ENCODE measurements at regions not wholly inside any gene's neighbourhood (a gene's known extent, or its start where the extent isn't known, plus 50 kb on each side); places are given as distances from the start of the nearest gene placed in this dataset.

DNA sequence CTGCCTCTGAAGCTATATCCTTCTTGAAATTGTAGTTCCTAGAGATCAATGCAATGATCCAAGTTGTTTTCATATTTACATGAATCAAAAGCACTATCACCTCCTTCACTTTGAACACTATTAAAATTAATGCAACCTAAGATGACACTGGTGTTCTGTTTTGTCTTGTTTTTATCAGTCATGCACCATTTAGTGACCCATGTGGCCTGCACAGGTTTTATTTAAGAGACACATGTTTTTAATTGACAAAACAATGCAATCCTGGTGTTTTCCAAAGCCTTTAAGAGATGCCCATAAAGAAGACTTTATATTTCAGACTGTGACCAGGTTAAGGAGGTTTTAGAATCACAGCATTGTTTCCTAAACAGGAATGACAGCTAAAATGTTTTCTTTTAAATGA, 177.5 kb downstream of the FAM181B start:
- Histone ChIP-seq H3K27ac (no peak overlapping the region), H3K4me1 (no peaks in the 10 kb centered on the region), H3K9me3 (no peaks in the 10 kb centered on the region), H3K27me3 (no peaks in the 10 kb centered on the region), H3K36me3 (ENCODE audit: low read depth, missing control alignments) (no peaks in the 10 kb centered on the region), H3K4me3 (no peak overlapping the region)
- intact Hi-C loops (cut with DNase I; ENCODE audit: low total_unique reads), result no loop called here
- TF ChIP-seq, protein P1, sequence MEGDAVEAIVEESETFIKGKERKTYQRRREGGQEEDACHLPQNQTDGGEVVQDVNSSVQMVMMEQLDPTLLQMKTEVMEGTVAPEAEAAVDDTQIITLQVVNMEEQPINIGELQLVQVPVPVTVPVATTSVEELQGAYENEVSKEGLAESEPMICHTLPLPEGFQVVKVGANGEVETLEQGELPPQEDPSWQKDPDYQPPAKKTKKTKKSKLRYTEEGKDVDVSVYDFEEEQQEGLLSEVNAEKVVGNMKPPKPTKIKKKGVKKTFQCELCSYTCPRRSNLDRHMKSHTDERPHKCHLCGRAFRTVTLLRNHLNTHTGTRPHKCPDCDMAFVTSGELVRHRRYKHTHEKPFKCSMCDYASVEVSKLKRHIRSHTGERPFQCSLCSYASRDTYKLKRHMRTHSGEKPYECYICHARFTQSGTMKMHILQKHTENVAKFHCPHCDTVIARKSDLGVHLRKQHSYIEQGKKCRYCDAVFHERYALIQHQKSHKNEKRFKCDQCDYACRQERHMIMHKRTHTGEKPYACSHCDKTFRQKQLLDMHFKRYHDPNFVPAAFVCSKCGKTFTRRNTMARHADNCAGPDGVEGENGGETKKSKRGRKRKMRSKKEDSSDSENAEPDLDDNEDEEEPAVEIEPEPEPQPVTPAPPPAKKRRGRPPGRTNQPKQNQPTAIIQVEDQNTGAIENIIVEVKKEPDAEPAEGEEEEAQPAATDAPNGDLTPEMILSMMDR (IDR thresholded peaks at IDR 0.05), result no peak
- TF ChIP-seq POLR2A (IDR thresholded peaks at IDR 0.05), result no peak
- no peak for DNase-seq

DNA sequence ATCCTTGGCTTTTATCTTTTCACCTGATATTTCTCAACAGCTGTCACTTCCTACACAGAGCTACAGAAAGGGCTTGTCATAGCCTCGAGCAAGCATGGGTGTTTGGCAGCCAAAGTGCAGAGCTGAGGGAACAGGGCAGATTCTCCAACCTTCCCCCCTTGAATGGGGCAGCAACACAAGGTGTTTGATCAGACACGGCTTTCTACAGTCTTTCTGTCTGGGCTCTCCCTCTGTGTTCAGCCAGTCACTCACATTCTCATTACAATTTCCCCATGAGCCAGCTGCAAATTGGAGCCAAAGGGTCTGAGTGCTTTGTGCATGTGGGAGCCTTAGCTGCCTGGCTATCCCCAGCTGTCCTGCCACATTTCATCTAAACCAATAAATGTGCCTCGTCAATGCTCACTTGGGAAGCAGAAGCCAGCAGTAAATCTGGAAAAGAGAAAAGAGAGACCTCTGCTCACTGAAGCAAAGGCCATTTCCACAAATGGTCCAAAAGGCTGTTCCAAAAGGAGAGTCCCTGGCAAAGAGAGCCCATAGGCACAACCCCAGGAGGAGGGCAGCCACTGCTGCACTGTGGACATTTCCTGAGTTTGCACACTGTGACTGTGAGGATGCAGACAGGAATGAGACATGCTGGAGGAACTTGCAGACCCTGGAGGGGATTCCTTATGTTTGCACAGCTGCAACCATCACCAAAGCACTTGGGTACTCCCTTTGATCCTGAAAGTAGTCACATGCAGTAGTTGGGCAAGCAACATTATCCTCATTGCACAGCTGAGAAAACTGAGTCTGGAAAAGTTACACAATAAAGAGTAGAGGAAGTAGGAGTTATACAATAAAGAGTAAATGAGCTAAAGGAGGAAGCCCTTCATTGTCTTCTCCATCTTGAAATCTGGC, 186.8 kb downstream of the FAM181B start:
- 26 to 44% methylated on average over 2 to 3 of the region's 3 CpGs for WGBS, 2 donors
- Histone ChIP-seq H3K36me3 (ENCODE audit: low read depth, missing control alignments) (no peaks in the 10 kb centered on the region), H3K4me1 (no peaks in the 10 kb centered on the region), H3K9me3 (no peaks in the 10 kb centered on the region), H3K4me3 (no peak overlapping the region), H3K27ac (no peak overlapping the region), H3K27me3 (no peaks in the 10 kb centered on the region)
- DNase-seq, result no peak
- TF ChIP-seq, protein P1 (IDR thresholded peaks at IDR 0.05), result no peak
- TF ChIP-seq POLR2A (IDR thresholded peaks at IDR 0.05), result no peak
- intact Hi-C loops (cut with DNase I; ENCODE audit: low total_unique reads), result no loop called here

DNA sequence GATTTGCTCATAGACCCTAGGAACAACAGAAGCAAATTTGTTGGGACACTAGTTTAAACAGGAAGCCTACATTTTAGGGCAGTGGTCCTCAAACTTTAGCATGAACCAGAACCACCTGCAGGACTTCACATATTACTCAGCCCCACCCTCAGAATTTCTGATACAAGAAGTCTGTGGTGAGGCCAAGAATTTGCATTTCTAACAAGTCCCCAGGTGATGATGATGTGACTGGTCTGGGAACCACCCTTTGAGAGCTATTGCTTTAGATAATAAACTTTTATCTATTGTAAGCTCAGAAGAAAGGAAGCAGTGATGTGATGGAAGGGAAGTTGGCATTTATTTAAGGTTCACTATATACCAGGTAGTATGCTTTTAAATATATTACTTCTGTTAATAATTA, 194.0 kb downstream of the FAM181B start:
- H3K27ac ChIP-seq, result no peak overlapping the region
- no peaks in the 10 kb centered on the region for H3K36me3 ChIP-seq (ENCODE audit: low read depth, missing control alignments)
- H3K4me1 ChIP-seq, result no peaks in the 10 kb centered on the region
- no peaks in the 10 kb centered on the region for H3K27me3 ChIP-seq
- TF ChIP-seq, protein P1 (IDR thresholded peaks at IDR 0.05), result no peak
- no peak for TF ChIP-seq POLR2A (IDR thresholded peaks at IDR 0.05)
- no peak for DNase-seq
- no peak overlapping the region for H3K4me3 ChIP-seq
- intact Hi-C loops (cut with DNase I; ENCODE audit: low total_unique reads), result no loop called here
- H3K9me3 ChIP-seq, result no peaks in the 10 kb centered on the region

DNA sequence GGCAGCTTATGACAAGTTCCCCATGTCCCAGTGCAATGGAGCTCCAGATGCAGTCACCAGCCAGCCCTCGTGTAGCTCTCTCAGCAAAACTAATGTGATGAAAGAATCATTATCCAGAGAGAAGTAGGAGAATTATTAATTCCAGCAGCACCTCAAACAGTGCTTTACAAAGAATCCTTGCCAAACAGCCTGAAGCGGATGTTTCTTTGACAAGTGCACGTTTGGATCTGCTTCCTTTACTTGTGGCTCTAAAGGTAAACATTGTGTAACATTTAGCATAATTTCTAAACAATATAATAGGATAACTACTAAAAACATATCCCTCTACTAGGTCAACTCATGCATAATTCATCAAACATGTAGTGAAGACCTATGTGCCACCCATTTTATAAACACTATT, 197.0 kb downstream of the FAM181B start:
- intact Hi-C loops (cut with DNase I; ENCODE audit: low total_unique reads), result no loop called here
- Histone ChIP-seq H3K4me1 (no peaks in the 10 kb centered on the region), H3K27me3 (no peaks in the 10 kb centered on the region), H3K36me3 (ENCODE audit: low read depth, missing control alignments) (no peaks in the 10 kb centered on the region), H3K27ac (no peak overlapping the region), H3K4me3 (no peak overlapping the region), H3K9me3 (no peaks in the 10 kb centered on the region)
- DNase-seq, result no peak
- 92% methylated on average over 3 of the region's 3 CpGs for WGBS, 2 donors
- TF ChIP-seq, protein P1 (IDR thresholded peaks at IDR 0.05), result no peak
- TF ChIP-seq POLR2A (IDR thresholded peaks at IDR 0.05), result no peak
